ENCODE measurements at regions not wholly inside any gene's neighbourhood (a gene's known extent, or its start where the extent isn't known, plus 50 kb on each side); places are given as distances from the start of the nearest gene placed in this dataset.

- TF ChIP-seq CTCF (IDR thresholded peaks at IDR 0.05) (no peak), POLR2A (IDR thresholded peaks at IDR 0.05) (no peak)
These were observed 93.5 kb upstream of the DBX1 start for GRCh38 chr11:20253796-20254195.

All from heart left ventricle (tissue), 13 donors.